Activated naive CD4-positive, alpha-beta T cell treated with anti-CD3 and anti-CD28 coated beads, Interleukin-2, amount 50 U/mL, for 24 hours (primary cell): ENCODE measurements at regions not wholly inside any gene's neighbourhood (a gene's known extent, or its start where the extent isn't known, plus 50 kb on each side); places are given as distances from the start of the nearest gene placed in this dataset.
"Not testable (repeated sequence)": the region's sequence is repeated elsewhere in the genome, so short reads cannot be mapped to it uniquely, and the experiment has no call there.

Experiments used
- H3K27ac Mint-ChIP-seq: one replicate; pipeline ENCODE4 v1.8.0; 2021; ENCODE audit warnings: mild to moderate bottlenecking, mixed read lengths
- H3K27me3 Mint-ChIP-seq: one replicate; pipeline ENCODE4 v1.8.0; 2021; ENCODE audit warnings: mixed read lengths
- H3K36me3 Mint-ChIP-seq: one replicate; pipeline ENCODE4 v1.8.0; 2021; ENCODE audit warnings: mixed read lengths
- H3K4me1 Mint-ChIP-seq: one replicate; pipeline ENCODE4 v1.8.0; 2021; ENCODE audit warnings: mixed read lengths
- H3K4me3 Mint-ChIP-seq: one replicate; pipeline ENCODE4 v1.8.0; 2021; ENCODE audit warnings: mild to moderate bottlenecking, mixed read lengths
- H3K9me3 Mint-ChIP-seq: one replicate; pipeline ENCODE4 v1.8.0; 2021; ENCODE audit warnings: mixed read lengths

DNA sequence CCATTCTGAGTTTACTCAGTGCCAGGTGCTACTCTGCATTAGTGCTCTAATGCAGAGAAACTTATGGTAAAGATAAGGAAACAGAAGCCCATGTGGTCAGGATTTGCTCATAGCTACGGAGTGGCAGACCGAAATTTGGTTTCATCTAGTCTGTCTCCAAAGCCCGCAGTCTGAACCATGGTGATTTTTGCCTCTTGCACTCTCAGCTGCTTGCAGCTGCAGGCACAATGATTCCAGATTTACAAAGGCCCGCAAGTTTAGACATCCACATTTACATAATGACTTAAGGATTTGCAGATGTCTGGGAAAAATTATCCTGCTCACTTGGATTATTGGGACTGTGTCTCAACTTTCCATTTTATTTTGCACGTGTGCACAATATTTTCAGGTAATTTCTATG, 161.3 kb upstream of the KCNJ6 start:
- Mint-ChIP-seq H3K4me3 (no peak overlapping the region), H3K9me3 (peaks cover 10% of the 10 kb centered on the region), H3K36me3 (no peaks in the 10 kb centered on the region), H3K27ac (no peak overlapping the region), H3K27me3 (no peaks in the 10 kb centered on the region), H3K4me1 (no peaks in the 10 kb centered on the region)

DNA sequence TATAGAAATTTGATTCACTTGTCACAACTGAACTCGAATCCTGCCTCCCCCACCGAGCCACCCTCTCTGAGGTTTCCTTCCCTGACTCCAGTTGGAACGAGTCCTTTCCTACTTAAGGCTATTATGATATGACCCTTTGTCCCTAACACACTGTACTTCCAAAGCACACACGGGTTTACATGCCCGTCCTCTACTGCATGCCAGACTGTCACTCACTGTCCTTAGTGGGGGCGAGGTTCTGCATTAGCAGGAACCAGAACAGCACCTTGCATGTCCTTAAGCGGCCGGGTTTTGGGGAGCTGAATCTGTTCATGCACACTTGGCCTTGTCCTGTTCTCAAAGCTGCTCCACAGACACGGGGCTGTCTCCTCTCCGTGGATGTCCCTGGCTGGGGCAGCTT, 164.6 kb upstream of the KCNJ6 start:
- Mint-ChIP-seq H3K36me3 (no peaks in the 10 kb centered on the region), H3K9me3 (no peaks in the 10 kb centered on the region), H3K27me3 (no peaks in the 10 kb centered on the region), H3K4me3 (no peak overlapping the region), H3K27ac (no peak overlapping the region), H3K4me1 (no peaks in the 10 kb centered on the region)

DNA sequence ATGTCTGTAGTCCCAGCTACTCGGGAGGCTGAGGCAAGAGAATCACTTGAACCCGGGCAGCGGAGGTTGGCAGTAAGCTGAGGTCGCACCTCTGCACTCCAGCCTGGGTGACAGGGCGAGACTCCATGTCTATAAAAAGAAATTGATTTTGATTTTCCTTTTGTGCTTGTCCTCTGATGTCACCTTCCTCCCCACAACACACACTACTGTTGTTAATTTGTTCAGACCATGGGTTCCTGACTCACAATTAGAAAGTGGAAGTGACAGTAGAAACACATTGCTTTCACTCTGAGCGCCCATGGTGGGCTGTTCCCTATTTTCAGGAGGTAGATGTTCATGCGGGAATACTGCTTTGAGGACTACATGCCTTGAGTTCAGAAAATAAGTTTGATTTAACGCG, 165.5 kb upstream of the KCNJ6 start:
- Mint-ChIP-seq H3K4me1 (no peaks in the 10 kb centered on the region), H3K4me3 (no peak overlapping the region), H3K36me3 (no peaks in the 10 kb centered on the region), H3K9me3 (no peaks in the 10 kb centered on the region), H3K27me3 (no peaks in the 10 kb centered on the region), H3K27ac (no peak overlapping the region)

DNA sequence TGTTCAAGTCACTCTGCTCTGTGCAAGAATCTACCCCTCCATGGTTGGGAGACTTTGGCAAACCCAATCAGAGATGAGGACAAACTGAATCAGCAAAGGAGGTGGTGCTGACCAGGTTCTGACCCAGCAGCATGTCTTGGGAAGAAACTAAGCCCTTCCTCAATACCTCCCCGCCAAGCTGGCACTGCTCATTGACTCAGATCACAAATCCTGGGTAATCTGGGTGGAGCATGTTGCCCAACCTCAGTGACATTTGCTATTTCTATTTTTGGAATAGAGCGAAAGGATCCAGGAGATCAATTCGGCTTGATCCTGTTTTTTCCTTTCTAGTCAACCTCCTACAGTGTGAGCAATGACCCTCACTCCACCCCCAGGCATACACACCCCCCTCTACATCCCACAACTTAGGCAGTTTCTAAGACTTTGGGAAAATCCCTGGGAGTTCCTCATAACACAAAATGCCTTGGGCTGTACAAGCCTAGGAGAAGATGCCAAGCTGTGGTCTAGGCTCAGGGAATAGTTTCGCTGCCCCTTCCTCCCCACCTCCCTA, 166.8 kb upstream of the KCNJ6 start:
- no peaks in the 10 kb centered on the region for H3K36me3 Mint-ChIP-seq
- no peaks in the 10 kb centered on the region for H3K4me1 Mint-ChIP-seq
- no peak overlapping the region for H3K27ac Mint-ChIP-seq
- no peak overlapping the region for H3K4me3 Mint-ChIP-seq
- peaks cover 2% of the 10 kb centered on the region for H3K27me3 Mint-ChIP-seq
- H3K9me3 Mint-ChIP-seq: no peaks in the 10 kb centered on the region

DNA sequence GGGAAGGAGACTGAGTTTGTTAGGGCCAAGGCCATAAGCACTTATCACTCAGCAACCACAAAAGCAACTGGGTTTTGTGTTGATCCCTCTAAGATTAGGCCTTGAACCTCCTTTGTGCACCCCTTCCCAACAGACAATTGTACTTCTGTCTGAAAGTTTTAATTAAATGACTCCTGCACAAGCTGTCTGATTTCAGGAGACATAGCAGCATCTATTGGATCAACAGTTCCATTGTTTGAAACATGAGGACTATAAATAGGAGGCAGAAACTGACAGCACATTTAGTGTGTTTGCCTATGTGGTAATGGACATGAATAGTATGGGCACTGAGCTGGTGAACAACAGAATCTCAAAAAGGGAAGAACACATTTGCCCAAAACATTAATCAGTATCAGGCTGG, 167.3 kb upstream of the KCNJ6 start:
- Mint-ChIP-seq H3K4me3 (no peak overlapping the region), H3K36me3 (no peaks in the 10 kb centered on the region), H3K27ac (no peak overlapping the region), H3K4me1 (no peaks in the 10 kb centered on the region), H3K27me3 (peaks cover 2% of the 10 kb centered on the region), H3K9me3 (no peaks in the 10 kb centered on the region)

DNA sequence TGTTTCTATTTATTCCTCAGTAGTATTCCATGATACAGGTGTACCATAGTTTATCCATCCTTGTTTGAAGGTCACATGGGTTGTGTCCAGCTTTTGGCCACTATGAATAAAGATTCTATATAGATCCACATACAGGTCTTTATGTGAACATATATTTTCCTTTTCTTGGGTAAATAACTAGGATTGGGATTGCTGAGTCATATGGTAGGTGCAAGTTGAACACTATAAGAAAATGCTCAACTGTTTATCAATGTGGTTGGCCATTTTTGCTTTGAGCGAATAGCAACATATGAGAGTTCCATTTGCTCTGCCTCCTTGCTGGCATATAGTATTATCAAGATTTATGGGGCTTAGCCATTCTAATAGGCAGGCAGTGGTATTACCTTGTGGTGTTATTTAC, 170.2 kb upstream of the KCNJ15 start:
- H3K27me3 Mint-ChIP-seq: peaks cover 7% of the 10 kb centered on the region
- no peaks in the 10 kb centered on the region for H3K36me3 Mint-ChIP-seq
- no peak overlapping the region for H3K4me3 Mint-ChIP-seq
- H3K4me1 Mint-ChIP-seq: no peaks in the 10 kb centered on the region
- H3K27ac Mint-ChIP-seq: no peak overlapping the region
- H3K9me3 Mint-ChIP-seq: no peaks in the 10 kb centered on the region

DNA sequence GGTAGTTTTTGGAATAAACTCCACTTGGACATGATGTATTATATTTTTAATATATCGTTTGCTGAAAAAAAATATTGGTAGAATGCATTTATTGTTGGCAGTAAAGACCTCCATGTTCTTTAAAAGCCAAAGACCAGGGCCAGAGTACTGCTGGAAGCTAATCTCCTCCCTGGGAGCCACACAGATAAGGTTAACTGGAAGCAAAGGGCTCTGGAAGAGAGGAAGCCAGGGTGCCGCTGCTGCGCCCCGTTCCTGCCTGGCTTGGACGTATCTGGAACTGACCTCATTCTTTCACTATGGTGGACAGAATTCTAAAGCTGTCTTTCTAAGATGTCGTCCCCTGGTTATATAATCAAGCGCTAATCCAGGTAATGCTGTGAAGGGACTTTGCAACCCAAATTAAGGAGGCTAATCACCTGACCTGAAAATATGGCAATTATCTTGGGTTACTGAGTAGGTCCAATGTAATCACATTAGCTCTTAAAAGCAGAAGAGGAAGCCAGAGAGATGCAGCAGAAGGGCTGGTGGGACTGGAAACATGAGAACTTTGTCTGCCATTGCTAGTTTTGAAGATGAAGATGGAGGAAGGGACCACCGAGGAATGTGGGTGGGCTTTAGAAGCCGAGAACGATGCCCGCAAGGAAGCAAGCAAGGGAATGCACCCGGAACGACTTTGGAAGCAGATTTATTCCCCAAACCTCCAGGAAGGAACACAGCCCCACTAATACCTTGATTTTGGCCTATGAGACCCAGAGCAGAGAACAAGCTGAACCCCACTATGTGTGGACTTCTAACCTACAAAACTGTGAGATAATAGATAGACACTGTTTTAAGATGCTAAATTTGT, 167.7 kb upstream of the KCNJ15 start:
- Mint-ChIP-seq H3K36me3 (no peaks in the 10 kb centered on the region), H3K27me3 (peaks cover 10% of the 10 kb centered on the region), H3K4me3 (no peak overlapping the region), H3K4me1 (no peaks in the 10 kb centered on the region), H3K9me3 (no peaks in the 10 kb centered on the region), H3K27ac (no peak overlapping the region)

DNA sequence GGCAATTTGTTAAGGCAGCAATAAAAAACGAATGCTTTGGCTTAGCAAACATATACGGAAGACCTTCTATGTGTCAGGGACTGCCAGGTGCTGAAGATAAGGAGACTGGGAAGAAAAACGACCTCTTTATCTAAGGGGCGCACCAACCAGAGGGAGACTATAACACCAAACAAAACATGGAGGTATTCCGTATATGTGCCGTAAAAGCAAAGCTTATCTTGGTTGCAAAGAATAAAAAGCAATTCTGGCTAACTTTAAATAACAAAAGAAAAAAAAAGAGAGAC, 167.1 kb upstream of the KCNJ15 start:
- Mint-ChIP-seq H3K4me1 (no peaks in the 10 kb centered on the region), H3K36me3 (no peaks in the 10 kb centered on the region), H3K9me3 (no peaks in the 10 kb centered on the region), H3K27ac (no peak overlapping the region), H3K27me3 (peaks cover 10% of the 10 kb centered on the region), H3K4me3 (no peak overlapping the region)

DNA sequence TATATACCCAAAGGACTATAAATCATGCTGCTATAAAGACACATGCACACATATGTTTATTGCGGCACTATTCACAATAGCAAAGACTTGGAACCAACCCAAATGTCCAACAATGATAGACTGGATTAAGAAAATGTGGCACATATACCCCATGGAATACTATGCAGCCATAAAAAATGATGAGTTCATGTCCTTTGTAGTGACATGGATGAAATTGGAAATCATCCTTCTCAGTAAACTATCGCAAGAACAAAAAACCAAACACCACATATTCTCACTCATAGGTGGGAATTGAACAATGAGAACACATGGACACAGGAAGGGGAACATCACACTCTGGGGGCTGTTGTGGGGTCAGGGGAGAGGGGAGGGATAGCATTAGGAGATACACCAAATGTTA, 165.7 kb upstream of the KCNJ15 start:
- not testable (repeated sequence) for H3K4me3 Mint-ChIP-seq, H3K36me3 Mint-ChIP-seq, H3K27ac Mint-ChIP-seq, H3K9me3 Mint-ChIP-seq, H3K4me1 Mint-ChIP-seq
- H3K27me3 Mint-ChIP-seq: peaks cover 11% of the 10 kb centered on the region

DNA sequence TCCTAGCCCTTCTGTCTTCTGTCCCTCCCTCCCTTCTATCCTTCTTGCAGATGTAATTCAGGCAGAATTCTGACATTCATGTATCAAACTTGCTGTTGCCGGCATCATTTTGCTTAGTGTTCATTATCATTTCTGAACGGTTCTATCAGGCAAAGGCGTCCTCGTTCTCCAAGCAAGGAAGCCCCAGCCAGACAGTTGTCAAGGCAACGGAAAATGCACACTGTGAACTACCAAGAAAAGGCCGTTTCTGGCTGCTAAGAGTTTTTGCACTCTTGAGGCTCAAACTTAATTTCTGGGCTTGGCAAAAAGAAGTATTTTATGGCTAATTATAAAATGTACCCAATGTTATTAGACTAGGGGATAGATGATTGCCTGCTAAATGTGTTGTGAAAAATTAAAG, 164.7 kb upstream of the KCNJ15 start:
- H3K9me3 Mint-ChIP-seq: peaks cover 3% of the 10 kb centered on the region
- no peak overlapping the region for H3K4me3 Mint-ChIP-seq
- H3K27me3 Mint-ChIP-seq: peaks cover 12% of the 10 kb centered on the region
- H3K36me3 Mint-ChIP-seq: peaks cover under 1% of the 10 kb centered on the region
- no peaks in the 10 kb centered on the region for H3K4me1 Mint-ChIP-seq
- H3K27ac Mint-ChIP-seq: no peak overlapping the region

DNA sequence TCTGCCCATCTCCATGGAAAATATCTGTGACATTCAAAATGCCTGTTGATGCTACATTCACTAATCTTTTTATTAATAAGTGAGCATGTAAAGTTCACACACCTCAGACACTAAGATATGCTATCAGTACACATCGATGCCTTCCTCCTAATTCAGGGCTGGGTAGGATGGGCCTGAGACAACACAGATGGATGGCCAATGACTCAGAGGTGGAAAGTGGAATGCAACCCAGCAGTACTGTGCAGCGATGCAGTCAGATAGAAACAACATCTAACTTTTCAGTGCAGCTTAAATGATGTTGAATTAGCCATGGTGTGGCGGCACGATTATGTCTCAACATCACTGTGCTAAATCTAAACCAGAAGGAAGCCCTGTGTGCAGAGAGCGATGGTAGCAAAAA, 161.6 kb upstream of the KCNJ15 start:
- no peak overlapping the region for H3K4me3 Mint-ChIP-seq
- no peaks in the 10 kb centered on the region for H3K4me1 Mint-ChIP-seq
- peaks cover 6% of the 10 kb centered on the region for H3K9me3 Mint-ChIP-seq
- H3K27ac Mint-ChIP-seq: no peak overlapping the region
- peaks cover 7% of the 10 kb centered on the region for H3K27me3 Mint-ChIP-seq
- H3K36me3 Mint-ChIP-seq: peaks cover 2% of the 10 kb centered on the region

DNA sequence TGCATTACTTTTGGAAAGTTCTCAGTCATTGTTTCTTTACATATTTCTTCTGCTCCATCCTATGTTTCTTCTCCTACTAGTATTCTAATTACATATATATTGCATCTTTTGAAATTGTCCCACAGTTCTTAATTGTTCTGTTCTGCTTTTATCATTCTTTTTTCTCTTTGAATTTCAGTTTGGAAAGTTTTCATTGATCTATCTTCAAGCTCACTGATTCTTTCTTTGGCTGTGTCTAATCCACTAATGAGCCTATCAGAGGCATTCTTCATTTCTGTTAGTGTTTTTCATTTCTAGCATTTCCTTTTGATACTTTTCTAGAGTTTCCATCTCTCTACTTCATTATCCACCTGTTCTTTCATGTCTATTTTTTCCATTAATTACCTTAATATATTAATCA, 159.0 kb upstream of the KCNJ15 start:
- no peak overlapping the region for H3K4me3 Mint-ChIP-seq
- H3K9me3 Mint-ChIP-seq: peaks cover 6% of the 10 kb centered on the region
- no peak overlapping the region for H3K27ac Mint-ChIP-seq
- peaks cover 2% of the 10 kb centered on the region for H3K36me3 Mint-ChIP-seq
- peaks cover 11% of the 10 kb centered on the region for H3K27me3 Mint-ChIP-seq
- no peaks in the 10 kb centered on the region for H3K4me1 Mint-ChIP-seq

DNA sequence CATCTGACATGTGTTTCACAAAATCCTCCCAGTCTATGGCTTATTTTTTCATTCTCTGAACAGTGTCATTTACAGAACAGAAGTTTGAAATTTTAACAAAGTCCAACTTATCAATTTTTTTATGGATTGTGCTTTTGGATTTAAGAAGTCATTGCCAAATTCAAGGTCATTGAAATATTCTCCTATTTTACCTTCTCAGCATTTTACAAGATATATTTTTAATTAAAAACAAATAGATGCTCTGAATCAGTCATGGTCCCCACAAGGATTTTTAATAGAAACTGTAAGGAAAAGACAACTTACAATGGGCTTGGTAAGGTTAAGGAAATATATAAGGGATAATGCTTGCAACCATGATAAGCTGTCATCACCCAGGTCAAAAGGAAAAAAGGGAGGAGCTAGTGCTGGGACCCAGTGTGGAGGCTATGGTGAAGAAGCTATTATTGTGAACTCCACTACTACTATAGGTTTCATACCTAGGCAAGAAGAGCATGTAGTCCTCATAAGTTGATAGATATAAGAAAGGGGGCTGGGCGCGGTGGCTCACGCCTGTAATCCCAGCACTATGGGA, 144.5 kb upstream of the KCNJ15 start:
- no peak overlapping the region for H3K27ac Mint-ChIP-seq
- no peak overlapping the region for H3K4me3 Mint-ChIP-seq
- no peaks in the 10 kb centered on the region for H3K36me3 Mint-ChIP-seq
- peaks cover 9% of the 10 kb centered on the region for H3K4me1 Mint-ChIP-seq
- peaks cover 1% of the 10 kb centered on the region for H3K27me3 Mint-ChIP-seq
- H3K9me3 Mint-ChIP-seq: no peaks in the 10 kb centered on the region

DNA sequence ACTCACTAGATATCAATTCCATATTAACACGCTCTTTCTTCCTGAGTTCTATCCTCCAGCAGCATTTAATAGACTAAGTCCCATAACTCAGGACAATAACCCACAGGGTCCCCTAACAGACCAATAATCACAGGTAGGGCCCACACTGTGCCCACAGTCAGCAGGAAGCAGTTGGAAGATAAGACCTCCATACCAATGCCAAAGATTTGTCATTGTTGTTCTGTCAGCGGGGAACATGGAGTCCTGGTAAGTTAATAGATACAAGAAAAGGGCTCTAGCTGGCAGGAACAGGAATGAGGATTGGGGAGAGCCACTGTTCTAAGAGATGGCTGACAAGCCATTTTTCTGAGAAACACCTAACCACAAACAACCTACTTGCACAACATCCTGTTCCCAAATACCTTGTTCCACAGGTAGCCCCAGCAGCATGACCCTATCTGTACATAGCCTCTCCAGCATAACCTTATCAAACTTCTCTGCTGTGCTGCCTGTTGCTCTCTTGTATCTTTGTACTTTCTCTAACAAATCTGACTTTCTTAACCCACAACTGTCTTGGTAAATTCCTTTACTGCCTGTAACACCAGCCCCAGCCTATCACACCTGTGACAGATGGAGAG, 142.0 kb upstream of the KCNJ15 start:
- H3K9me3 Mint-ChIP-seq: no peaks in the 10 kb centered on the region
- H3K4me1 Mint-ChIP-seq: peaks cover 9% of the 10 kb centered on the region
- no peaks in the 10 kb centered on the region for H3K36me3 Mint-ChIP-seq
- H3K27me3 Mint-ChIP-seq: peaks cover 1% of the 10 kb centered on the region
- no peak overlapping the region for H3K27ac Mint-ChIP-seq
- H3K4me3 Mint-ChIP-seq: no peak overlapping the region

DNA sequence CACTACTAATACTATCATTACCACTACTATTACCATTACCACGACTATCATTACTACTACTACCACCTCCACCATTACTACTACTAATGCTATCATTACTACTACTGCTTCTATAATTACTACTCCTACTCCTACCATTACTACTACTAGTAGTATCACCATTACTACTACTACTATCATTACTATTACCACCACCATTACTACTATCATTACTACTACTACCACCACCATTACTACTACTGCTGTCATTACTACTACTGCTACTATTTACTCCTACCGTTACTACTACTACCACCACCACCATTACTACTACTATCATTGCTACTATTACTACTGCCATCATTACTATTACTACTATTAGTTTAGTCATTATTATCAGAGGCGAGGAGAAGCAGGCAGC, 140.9 kb upstream of the KCNJ15 start:
- peaks cover 1% of the 10 kb centered on the region for H3K27me3 Mint-ChIP-seq
- H3K4me1 Mint-ChIP-seq: peaks cover 9% of the 10 kb centered on the region
- no peaks in the 10 kb centered on the region for H3K36me3 Mint-ChIP-seq

DNA sequence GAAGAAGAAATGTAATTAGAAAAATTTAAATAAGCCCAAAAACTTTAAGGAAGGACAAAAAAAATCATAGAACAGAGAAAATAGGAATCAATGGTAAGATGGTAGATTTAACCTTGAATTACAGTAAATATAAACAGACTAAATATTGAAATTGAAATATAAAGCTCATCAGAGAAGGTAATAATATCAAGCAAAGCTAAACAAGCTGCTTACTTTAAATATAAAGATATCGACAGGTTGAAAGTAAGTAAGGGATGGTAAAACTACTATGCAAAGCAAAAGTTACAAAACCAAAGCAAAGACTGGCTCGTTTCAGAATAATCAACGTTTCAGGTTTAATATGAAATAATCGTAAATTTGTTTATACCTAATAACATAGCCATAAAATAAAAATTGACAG, 137.0 kb upstream of the KCNJ15 start:
- peaks cover 4% of the 10 kb centered on the region for H3K4me1 Mint-ChIP-seq
- H3K36me3 Mint-ChIP-seq: no peaks in the 10 kb centered on the region
- H3K4me3 Mint-ChIP-seq: no peak overlapping the region
- peaks cover 3% of the 10 kb centered on the region for H3K27me3 Mint-ChIP-seq
- H3K9me3 Mint-ChIP-seq: no peaks in the 10 kb centered on the region
- H3K27ac Mint-ChIP-seq: no peak overlapping the region

More for the DNA sequence above, 140.9 kb upstream of the KCNJ15 start:
- H3K9me3 Mint-ChIP-seq: no peaks in the 10 kb centered on the region
- no peak overlapping the region for H3K4me3 Mint-ChIP-seq
- H3K27ac Mint-ChIP-seq: no peak overlapping the region
